Thyroid gland (tissue), 4 donors: ENCODE measurements at regions not wholly inside any gene's neighbourhood (a gene's known extent, or its start where the extent isn't known, plus 50 kb on each side); places are given as distances from the start of the nearest gene placed in this dataset.
A peak's percentile ranks its signal among the peaks of the same experiment; 100 is the strongest.

ENCODE experiments used
- DNase-seq, 2 donors: peaks; one replicate each; pipeline ENCODE4 v3.0.0-alpha.2; 2019
- H3K27ac ChIP-seq, 3 donors: fragments of 200-600 bp; sonication (generic); 1 replicate in 2 of 3; 2 replicates in 1 of 3; pipeline ENCODE4 v1.5.1; 2016 to 2019; ENCODE audit warnings: mild to moderate bottlenecking in 1 of 3, moderate library complexity in 1 of 3
- H3K27me3 ChIP-seq: fragments of 200-600 bp; sonication (generic); one replicate; pipeline ENCODE4 v1.5.1; 2019
- H3K36me3 ChIP-seq, 2 donors: fragments of 200-600 bp; sonication (generic); one replicate each; pipeline ENCODE4 v1.5.1; 2016 to 2019
- H3K4me1 ChIP-seq, 2 donors: fragments of 200-600 bp; sonication (generic); one replicate each; pipeline ENCODE4 v1.5.1; 2017 to 2019
- H3K4me3 ChIP-seq, 3 donors: fragments of 200-600 bp; sonication (generic); replicated peaks in 1 of 3; 1 replicate in 2 of 3; 2 replicates in 1 of 3; pipeline ENCODE4 v1.5.1; 2016; ENCODE audit warnings: mild to moderate bottlenecking in 1 of 3
- H3K9me3 ChIP-seq: fragments of 200-600 bp; sonication (generic); one replicate; pipeline ENCODE4 v1.5.1; 2017
- POLR2A ChIP-seq, 2 donors: fragments of 450-650 bp; IDR thresholded peaks; one replicate each; pipeline ENCODE4 v1.6.1; 2017; ENCODE audit warnings: antibody characterized with exemption in 2 of 2, mild to moderate bottlenecking in 2 of 2, moderate library complexity in 1 of 2
- WGBS, 2 donors: methylation state at CpG; one replicate each; pipeline ENCODE4 v1.1.5; 2017; 5-methylcytosine and 5-hydroxymethylcytosine counted together
- intact Hi-C: fragments of 100-400 bp; cut with DNase I; formaldehyde crosslinking; loops from one replicate; pipeline ENCODE4 v1.15.1; 2023
- TF ChIP-seq, protein P1 (sequence below), 6 experiments: fragments of 200-600 bp in 3 of 6; fragments of 450-650 bp in 3 of 6; sonication (generic) in 3 of 6; IDR thresholded peaks; one replicate each; pipeline ENCODE4 v1.5.1; 2016 to 2019; ENCODE audit warnings: antibody characterized with exemption in 6 of 6, mild to moderate bottlenecking in 2 of 6, inconsistent platforms in 1 of 6, moderate library complexity in 1 of 6

DNA sequence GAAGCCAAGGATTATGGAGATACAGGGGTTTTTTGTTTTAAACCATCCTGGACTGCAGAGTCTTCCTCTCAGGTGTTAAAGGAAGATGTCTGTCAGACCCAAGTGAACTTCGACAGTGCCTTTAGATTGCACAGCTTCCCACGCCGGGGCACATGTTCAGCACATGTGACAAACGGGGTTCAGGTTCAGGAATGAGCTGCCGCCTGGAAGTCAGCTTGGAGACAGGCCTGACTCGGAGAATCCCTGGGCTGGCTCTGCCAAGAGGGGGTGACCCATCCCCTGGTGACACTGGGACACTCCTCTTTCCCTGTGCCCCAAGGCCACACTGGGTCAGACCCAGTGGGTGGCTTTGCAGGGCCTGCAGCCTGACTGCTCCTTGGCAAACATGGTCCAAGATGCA is 359.3 kb upstream of the SALL3 start:
- DNase-seq: no peak
- intact Hi-C loops: no loop called here
- TF ChIP-seq, protein P1, sequence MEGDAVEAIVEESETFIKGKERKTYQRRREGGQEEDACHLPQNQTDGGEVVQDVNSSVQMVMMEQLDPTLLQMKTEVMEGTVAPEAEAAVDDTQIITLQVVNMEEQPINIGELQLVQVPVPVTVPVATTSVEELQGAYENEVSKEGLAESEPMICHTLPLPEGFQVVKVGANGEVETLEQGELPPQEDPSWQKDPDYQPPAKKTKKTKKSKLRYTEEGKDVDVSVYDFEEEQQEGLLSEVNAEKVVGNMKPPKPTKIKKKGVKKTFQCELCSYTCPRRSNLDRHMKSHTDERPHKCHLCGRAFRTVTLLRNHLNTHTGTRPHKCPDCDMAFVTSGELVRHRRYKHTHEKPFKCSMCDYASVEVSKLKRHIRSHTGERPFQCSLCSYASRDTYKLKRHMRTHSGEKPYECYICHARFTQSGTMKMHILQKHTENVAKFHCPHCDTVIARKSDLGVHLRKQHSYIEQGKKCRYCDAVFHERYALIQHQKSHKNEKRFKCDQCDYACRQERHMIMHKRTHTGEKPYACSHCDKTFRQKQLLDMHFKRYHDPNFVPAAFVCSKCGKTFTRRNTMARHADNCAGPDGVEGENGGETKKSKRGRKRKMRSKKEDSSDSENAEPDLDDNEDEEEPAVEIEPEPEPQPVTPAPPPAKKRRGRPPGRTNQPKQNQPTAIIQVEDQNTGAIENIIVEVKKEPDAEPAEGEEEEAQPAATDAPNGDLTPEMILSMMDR (IDR thresholded peaks at IDR 0.05): no peak
- no peak for TF ChIP-seq POLR2A (IDR thresholded peaks at IDR 0.05)
- Histone ChIP-seq H3K27me3 (no peaks in the 10 kb centered on the region), H3K36me3 (no peaks in the 10 kb centered on the region), H3K27ac (no peak overlapping the region), H3K9me3 (no peaks in the 10 kb centered on the region), H3K4me3 (no peak overlapping the region), H3K4me1 (no peaks in the 10 kb centered on the region)
- WGBS, 2 donors: 86 to 92% methylated on average over 6 of the region's 6 CpGs

GRCh38 chr18:78621141-78621755 is 358.4 kb upstream of the SALL3 start:
- no peak for DNase-seq
- Histone ChIP-seq H3K27me3 (no peaks in the 10 kb centered on the region), H3K9me3 (no peaks in the 10 kb centered on the region), H3K36me3 (no peaks in the 10 kb centered on the region), H3K4me1 (no peaks in the 10 kb centered on the region), H3K27ac (no peak overlapping the region), H3K4me3 (no peak overlapping the region)
- no peak for TF ChIP-seq POLR2A (IDR thresholded peaks at IDR 0.05)
- TF ChIP-seq, protein P1 (IDR thresholded peaks at IDR 0.05): no peak
- 95 to 98% methylated on average over 9 of the region's 9 CpGs for WGBS, 2 donors
- intact Hi-C loops: no loop called here

DNA sequence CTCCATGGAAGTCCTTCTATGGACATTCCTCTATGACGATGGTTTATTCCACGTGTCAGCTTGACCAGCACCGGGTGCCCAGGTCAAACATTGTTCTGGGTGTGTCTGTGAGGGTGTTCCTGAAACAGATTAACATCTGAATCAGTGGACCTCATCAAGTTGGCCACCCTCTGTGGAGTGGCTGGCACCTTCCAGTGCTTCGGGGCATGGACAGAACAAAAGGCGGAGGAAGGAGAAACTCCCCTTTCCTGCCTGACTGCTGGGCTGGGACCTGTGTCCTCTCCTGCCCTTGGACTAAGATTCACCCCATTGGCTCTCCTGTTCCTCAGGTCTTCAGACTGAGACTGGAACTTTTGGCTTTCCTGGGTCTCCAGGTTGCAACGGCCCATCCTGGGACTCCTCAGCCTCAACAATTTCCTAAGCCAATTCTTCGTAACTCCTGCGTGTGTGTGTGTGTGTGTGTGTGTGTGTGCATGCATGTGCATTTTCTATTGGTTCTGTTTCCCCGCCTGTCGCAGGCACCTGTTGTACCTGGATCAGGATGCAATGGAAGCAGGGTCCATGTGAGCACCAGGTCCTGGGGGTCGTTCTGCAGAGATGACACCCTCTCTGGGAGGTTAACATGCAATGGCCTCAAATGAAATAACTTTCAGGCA is 357.2 kb upstream of the SALL3 start:
- Histone ChIP-seq H3K27ac (no peak overlapping the region), H3K36me3 (no peaks in the 10 kb centered on the region), H3K4me3 (no peak overlapping the region), H3K9me3 (no peaks in the 10 kb centered on the region), H3K4me1 (no peaks in the 10 kb centered on the region), H3K27me3 (no peaks in the 10 kb centered on the region)
- TF ChIP-seq, protein P1 (IDR thresholded peaks at IDR 0.05): no peak
- TF ChIP-seq POLR2A (IDR thresholded peaks at IDR 0.05): no peak
- intact Hi-C loops: no loop called here
- DNase-seq: no peak
- WGBS, 2 donors: 80 to 82% methylated on average over 10 to 11 of the region's 11 CpGs

- peak; percentile 46 to 53 for DNase-seq
- Histone ChIP-seq H3K36me3 (no peaks in the 10 kb centered on the region), H3K27ac (no peak overlapping the region), H3K4me1 (no peaks in the 10 kb centered on the region), H3K27me3 (no peaks in the 10 kb centered on the region), H3K4me3 (no peak overlapping the region), H3K9me3 (no peaks in the 10 kb centered on the region)
- 58 to 69% methylated on average over 16 of the region's 16 CpGs for WGBS, 2 donors
- TF ChIP-seq, protein P1 (IDR thresholded peaks at IDR 0.05): no peak
- no peak for TF ChIP-seq POLR2A (IDR thresholded peaks at IDR 0.05)
- intact Hi-C loops: no loop called here
Measured at GRCh38 chr18:78622907-78623541, 356.6 kb upstream of the SALL3 start.

GRCh38 chr18:78624646-78625279 is 354.9 kb upstream of the SALL3 start:
- no peak overlapping the region for H3K4me3 ChIP-seq
- H3K9me3 ChIP-seq: no peaks in the 10 kb centered on the region
- no peaks in the 10 kb centered on the region for H3K4me1 ChIP-seq
- no peaks in the 10 kb centered on the region for H3K36me3 ChIP-seq
- no peak overlapping the region for H3K27ac ChIP-seq
- intact Hi-C loops: no loop called here
- TF ChIP-seq, protein P1 (IDR thresholded peaks at IDR 0.05): no peak
- TF ChIP-seq POLR2A (IDR thresholded peaks at IDR 0.05): no peak
- no peak for DNase-seq
- H3K27me3 ChIP-seq: no peaks in the 10 kb centered on the region
- WGBS, 2 donors: 40% methylated on average over 16 of the region's 16 CpGs
